NOMO-1 treated with dmso at 0.1 percent for 144 hours (cell line): ENCODE measurements at regions not wholly inside any gene's neighbourhood (a gene's known extent, or its start where the extent isn't known, plus 50 kb on each side); places are given as distances from the start of the nearest gene placed in this dataset.
A peak's percentile ranks its signal among the peaks of the same experiment; 100 is the strongest.

Source experiments
- DNase-seq: peaks from one replicate; lab custom pipeline; 2025; ENCODE audit not compliant: unreplicated experiment; lab: John Stamatoyannopoulos, UW

DNA sequence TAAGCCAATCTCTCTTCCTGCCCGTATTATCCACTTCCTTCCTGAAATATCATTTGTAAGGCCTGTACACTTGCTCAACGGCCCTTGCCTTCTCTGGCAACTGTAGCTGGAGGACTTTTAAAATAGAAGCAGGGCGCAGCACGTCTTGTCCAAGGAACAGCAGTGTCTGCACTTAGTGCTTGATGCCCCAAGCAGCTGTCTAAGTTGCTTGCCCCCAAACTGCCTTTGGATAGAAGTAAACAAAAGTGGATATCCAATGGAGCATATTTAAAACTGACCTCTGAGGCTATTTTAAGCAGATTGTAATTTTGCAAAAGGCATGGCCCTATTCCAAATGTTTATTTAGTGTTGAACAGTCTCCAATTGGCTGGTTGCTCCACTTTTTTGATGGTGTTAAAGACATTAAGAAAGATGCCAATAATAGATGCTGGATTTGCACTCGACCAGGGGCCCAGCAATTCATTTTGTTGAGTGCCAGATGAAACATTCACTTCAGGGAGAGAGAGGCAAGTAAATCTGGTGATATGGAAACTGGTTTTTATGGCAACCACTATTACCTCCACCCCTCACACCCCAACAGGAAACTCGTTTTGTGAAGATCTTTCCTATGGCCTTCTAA lies 526.8 kb upstream of the TBL1XR1 start:
- peak; percentile 54 for DNase-seq

DNA sequence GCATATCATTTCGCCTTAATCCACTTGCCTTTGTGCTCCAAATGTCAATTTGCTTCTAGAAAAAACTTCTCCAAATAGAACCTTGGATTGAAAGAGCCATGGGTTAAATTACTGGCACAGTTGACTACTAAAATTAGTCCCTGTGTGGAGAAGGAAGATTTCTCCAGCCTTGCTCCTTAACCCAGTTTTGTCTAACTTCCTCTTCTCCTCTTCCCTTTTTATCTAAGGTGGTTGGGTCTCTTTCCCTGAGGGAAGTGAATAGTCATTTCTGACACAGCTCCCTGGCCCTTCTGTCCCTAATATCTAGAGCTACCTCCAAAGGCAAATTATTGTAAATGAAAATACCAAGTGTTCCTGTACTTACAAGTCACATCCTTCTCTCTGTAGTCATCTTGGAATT lies 527.9 kb upstream of the TBL1XR1 start:
- DNase-seq = no peak

DNA sequence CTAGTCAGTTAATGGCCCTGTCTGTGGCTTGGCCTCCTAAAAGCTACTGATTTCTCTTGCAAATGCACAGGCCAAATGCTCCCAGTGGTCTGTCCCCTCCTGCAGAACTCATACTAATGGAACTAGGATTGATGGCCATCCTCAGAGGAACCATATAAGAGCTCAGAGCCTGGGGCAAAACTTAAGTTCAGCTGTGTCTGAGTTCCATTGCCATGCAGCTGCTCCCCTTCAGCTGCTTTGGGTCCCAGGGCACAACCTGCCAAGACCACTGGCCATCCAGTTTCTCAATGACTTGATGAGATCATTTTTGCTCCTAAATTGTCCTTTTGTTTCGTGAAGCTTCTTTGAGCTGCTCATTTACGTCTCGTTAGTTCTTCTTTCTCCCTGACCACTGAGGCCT lies 529.5 kb upstream of the TBL1XR1 start:
- DNase-seq = no peak

DNA sequence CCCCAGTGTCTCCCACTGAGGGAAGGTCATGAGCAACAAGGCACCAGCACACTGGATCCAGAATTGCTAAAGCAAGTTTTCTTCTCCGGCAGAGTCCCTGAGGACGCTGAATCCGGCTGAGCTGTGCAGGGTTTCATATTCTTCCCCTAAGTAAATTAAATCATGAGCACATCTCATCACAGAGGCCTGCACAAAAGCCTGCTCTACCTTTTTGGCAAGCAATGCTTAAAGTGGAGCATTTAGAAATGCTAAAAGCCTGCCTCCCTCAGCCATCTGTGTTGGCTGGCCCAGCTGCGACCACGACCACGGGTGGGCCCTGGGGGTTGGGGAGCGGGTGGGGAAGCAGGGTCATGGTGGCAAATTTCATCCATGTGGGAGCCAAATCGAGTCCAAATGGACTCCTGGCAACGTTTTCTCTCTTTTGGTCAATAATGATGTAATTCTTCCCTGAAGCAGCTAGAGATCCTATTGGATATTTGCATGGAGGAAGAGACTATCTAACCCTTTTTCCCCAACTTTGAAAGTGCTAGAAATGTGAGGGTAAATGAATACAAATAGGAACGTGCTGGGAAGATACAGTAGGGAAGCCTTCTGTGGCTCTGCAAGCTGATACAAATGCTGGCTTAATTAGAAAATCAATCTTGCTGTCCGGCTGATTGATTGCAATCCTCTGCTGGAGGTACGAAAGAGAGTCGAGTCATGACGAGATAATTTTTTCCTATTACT lies 532.8 kb upstream of the TBL1XR1 start:
- DNase-seq = no peak

DNA sequence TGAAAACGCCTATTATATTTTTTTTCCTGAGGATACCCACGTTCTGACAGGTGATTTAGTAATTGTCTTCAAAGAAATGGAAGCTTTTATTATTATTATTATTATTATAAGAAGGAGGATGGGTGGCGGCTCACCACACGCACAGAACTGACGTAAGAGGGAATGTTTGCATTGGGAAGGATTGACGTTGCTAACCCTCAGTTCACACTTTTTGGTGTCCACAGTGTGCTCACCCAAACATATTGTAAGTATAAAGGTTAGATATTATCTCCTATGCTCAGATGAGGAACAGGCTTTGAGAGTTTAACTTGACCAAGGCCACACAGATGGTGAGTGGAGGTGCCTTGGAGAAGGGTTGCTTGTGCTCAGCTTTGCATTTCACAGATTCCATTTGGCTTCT lies 533.5 kb upstream of the TBL1XR1 start:
- DNase-seq = no peak

DNA sequence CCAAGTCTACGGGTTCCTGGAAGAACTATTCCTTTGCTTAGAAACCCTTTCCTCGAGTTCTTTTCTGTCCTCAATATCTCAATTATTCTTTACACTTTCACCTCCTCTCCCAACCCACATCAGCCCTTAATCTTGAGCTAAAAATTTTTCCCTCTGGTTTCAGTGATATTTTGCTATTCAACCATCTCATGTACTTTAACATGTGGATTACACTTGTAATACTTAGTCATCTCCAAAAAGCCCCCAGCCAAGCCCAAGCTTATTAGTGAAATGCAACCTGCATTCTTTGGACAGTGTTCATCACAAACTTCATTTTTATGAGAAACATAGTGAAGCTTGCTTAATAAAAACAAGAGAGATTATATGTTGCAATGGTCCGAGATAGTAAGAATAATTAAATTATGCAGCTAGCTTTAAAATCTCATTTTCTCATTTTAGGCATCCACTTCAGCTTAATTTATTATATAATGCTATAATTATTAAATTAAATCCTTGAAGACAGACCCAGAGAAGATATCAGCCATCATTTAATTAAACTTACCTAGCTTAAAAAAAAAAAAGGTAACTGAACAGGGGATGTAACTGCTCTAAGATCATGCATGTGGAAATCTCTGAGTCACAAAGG lies 534.5 kb upstream of the TBL1XR1 start:
- DNase-seq = no peak

DNA sequence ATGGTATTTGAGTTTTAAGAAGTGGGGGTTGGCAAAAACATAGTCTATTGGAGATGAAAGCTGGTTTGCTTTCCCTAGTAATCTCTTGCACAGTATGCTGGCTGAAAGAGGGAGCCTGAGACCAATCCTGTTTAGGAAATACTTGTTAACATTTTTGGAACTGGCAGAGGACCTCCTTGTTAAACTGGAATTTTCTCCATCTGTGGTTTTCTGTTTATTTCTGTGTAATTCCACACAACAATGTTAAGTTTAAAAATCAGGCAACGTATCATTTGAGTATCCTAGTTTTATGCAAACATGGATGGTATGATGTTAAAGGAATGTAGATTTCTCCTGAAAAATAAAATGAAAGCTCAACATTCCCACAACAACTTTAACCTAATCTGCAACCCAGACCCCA lies 536.0 kb upstream of the TBL1XR1 start:
- DNase-seq = no peak

DNA sequence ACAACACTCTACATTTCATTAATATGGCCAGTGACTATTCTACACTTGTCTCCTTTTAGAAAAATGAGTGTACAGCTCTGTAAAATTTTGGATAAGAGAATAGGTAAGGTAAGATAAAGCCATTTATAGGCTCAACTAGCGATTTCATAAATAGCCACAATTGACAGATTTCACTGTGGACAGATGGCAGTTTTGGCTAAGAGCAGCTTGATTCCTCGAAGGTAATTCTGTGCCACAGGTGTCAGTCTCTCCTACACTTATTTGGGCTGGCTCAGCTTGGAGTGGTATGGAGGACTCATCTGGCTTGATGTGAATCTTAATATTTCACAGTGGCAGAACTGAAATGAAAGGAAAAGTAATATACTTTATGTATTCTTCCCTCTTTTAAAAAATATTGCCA lies 536.7 kb upstream of the TBL1XR1 start:
- no peak for DNase-seq

DNA sequence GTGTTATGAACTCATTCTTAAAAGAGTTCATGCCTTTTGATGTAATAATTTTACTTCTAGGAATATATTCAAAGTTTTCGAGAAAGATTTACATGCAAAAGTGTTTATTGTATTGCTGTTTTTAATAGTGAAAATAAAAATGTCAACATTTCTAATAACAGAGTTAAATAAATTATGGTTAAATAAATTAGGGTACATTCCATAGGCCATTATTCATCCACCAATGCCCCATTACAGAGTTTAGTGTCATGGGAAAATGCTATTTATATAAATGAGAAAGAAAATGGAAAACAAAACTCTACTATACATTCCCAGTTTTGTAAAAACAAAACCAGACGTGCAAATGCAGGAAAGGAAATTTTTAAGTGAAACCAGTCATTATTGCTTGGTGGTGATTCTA lies 538.1 kb upstream of the TBL1XR1 start:
- no peak for DNase-seq

DNA sequence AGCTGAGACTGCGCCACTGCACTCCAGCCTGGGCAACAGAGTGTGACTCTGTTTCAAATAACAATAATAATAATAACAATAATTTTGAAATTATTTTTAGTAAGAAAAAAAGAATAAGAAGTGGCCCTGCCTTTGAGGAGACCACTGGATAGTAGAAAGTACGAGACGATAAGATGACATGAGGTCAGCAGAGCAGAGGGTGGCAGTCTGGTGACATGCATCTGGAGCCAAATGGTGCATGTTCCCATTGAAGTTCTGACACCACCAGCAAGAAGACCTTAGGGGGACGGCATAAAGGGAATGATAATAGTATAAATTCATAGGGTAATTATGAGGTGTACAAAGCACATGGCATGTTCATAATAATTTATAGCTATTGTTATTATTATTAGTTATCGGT lies 542.2 kb upstream of the TBL1XR1 start:
- no peak for DNase-seq

DNA sequence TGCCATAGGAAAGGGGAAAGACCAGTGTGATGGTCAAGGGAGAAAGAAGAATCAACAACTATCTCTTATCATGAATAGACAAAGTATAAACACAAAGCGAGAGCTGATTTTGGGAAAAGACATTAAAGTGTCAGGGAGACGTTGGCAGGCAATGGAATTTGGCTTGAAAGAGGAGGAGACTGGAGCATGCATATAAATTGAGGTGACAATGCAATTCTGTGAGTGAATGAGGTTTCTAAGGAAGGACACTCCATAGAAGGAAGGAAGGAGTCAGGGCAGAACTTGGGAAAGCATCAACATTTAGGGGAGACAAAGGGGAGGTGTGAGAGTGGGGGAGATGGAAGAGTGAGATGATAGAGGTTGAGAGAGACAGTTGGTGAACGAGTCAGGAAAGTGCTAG lies 543.0 kb upstream of the TBL1XR1 start:
- no peak for DNase-seq

DNA sequence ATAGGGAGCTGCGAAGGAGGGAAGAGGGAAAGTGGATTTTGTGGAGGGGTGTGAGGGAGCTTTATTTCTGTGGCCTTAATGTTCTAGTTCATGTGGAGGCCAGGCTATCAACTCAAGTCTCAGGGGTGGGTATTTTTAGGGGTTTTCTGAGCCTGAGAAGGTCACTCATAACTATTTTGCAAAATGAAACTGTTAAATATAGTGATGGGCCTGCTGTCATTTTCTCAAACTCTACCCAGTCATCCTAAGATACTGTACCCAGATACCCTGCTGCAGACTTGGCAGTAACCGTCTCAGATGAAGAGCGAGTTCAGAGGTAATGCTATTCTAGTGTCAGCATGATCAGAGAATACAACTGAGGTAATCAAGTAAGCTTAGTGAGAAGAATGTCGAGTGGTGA lies 545.0 kb upstream of the TBL1XR1 start:
- DNase-seq = no peak

DNA sequence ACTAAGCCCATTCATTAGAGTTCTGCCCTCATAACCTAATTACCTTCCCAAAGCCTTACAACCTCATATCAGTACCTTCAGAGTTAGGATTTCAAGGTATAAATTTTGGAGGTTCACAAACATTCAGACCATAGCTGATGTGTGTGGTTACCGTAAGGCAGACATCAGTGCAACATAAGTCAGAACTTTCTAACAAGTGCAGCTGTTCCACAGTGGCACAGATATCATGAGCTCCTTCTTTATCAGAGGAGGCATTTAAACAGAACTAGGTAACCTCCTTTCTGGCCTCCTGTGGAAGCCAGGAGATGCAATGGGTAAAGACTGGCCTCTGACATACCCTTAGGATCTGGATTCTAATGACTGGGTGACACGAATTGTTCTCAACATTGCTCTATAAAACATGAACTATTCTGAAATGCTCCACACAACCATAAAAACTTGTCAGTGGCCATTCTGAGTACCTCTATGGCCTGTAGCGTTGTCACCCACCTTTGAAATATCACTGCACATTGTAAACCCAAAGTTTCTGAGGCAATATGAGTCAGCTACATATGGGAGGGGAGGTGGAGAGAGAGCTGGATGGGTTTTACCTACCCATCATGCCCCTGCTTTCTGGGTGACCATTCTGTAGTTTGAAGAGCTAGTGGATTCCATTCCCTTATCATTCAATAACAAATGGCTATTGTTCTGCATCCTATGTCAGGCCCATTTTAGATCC lies 546.0 kb upstream of the TBL1XR1 start:
- no peak for DNase-seq

DNA sequence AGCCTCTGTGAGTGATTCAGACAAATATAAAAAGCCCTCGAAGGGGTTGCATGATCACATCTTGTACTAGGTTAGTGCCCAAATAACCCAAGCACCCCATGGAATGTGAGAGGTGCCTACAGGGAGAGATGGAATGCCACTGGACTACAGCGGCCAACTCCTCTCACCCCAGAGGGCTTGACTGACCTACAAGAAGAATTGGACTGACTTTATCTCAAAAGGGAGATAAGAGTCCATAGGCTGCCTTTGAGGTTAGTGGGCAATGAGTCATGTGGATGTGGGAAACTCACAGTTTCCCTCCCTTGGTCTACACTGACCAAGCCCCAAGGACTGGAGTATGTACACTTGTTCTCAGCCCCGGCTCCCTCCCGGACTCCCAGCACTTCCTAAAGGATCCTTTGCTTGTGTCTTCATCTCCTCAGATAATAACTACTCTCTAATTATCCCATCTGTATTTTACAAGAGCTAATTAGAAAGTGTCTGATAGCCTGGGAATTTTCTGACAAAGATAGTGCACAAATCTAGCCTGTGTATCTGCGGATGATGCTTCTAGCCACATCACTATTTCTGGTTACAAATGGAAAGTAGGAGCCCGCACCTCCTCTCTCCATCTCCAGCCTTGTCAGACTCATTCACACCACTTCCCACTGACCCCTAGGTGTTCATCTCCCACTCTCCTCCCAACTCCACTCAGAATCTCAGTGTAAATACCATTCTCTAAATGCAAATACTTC lies 547.8 kb upstream of the TBL1XR1 start:
- no peak for DNase-seq

DNA sequence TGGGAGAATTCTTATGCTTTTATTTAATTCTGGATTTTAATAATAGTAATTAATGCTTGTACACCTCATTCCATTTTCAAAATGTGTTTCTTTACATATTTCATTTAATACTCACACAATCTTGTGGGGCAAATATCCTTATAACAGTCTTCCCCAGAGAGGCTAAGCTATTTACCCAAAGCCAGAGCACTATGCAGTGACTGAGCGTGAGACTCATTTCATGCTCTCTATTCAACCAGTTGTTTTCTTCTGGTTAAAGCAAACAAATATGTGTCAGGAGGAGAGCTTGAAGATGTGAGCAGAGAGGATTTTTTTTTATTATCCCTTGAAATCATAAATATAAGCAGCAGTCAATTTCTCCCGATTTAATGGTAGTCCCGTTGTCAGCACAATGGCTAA lies 548.3 kb upstream of the TBL1XR1 start:
- no peak for DNase-seq

DNA sequence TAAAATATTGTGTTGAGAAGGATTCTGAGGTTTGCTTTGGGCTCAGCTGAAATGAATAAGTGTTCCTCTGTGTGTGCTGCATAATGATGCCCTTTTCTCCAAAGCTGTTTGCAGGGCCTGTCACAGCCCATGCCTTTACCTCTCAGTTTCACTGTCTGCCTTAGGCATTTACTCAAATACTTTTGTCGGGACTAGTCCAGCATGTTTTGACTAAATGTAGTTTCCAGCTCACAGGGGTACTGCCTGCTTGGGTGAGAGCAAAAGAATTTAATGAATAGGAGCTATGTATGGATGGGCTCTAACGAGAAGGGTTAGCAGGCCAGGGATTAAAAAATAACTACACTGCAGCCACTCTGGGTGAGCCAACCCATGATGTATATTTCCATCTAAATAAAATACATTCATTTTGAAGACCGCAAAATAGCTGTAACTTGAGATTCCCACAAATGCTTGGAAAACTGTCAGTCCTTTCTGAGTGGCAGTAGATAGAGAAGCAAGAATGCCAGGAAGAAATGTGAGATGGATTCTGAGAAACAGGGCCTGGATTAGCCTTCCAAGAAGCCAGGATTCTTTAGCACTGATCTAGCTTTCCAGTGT lies 549.2 kb upstream of the TBL1XR1 start:
- no peak for DNase-seq

DNA sequence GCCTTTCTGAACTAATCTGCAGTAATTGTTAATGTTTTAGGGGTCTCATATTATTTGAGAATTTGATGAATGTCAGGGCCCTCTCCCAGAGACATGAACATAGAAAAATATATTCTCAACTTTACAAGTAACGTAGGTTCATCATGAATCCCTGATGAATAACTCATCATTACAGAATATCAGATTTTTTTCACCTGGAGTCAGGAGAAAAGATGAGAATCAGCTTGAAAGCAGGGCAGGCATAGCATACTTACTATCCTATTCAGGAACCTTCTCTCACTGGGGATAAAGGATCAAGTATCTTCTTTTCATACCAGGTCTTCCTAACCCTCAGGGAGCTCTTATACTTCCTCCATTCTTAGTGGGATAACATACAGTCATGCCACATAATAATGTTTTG lies 552.6 kb upstream of the TBL1XR1 start:
- DNase-seq = no peak

DNA sequence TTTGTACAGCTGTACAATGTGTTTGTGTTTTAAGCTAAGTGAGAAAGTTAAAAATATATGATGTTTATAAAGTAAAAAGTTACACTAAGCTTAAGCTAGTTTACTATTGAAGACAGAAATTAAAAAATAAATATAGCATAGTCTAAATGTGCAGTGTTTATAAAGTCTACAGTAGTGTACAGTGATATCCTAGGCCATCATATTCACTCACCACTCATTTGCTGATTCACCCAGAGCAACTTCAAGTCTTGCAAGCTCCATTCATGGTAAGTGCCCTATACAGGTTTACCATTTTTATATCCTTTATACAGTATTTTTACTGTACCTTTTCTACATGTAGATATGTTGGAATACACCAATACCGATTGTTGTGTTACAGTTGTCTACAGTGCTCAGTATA lies 553.2 kb upstream of the TBL1XR1 start:
- DNase-seq = no peak

DNA sequence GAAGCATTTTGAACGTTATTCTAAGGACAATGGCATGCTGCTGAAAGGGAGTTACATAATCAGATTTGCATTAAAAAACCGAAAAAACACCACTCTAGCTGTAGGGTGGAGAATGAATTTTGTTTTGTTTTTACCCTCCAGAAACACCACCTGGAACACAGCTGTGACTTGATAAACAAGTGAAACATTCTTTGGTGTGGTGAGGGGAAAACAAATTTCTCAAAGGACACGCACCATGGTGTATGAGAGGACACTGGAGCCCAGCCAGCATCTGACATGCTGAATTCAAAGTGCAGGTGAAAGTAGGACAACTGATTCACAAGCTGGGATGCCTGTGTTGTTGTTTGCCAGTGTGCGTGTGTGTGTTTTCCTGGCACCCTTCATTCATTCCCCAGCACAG lies 554.5 kb upstream of the TBL1XR1 start:
- no peak for DNase-seq

DNA sequence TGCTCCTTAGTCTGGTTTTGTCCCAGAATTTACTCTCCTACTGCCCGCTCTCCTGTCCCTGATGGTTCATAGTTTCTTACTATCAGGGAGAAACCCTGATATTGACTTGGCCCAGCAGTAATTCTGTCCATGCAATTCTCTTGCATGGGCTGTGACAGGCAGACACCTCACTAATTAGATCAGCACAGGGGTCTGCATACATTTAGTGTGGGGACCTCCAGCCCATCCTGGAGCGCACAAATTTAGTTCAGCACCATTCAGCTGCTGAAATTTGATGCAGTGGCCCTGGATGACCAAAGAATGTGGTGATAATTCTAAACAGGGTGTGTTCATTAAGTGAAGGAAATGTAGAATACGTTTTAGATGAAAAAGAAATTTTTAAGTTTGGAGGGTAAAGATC lies 555.5 kb upstream of the TBL1XR1 start:
- DNase-seq = no peak
